ENCODE measurements at regions not wholly inside any gene's neighbourhood (a gene's known extent, or its start where the extent isn't known, plus 50 kb on each side); places are given as distances from the start of the nearest gene placed in this dataset.
"Not testable (repeated sequence)": the region's sequence is repeated elsewhere in the genome, so short reads cannot be mapped to it uniquely, and the experiment has no call there.

GRCh38 chr5:96189028-96189826 is 227.6 kb upstream of the ELL2 start:
- DNase-seq (ENCODE audit: low read depth), result no peak
- no peak for TF ChIP-seq CTCF (IDR thresholded peaks at IDR 0.05; ENCODE audit: control insufficient read depth, insufficient read depth, low read depth, low read length, missing control alignments)
- no peak overlapping the region for H3K4me3 ChIP-seq (ENCODE audit: control insufficient read depth, low read depth, low read length)

- H3K4me3 ChIP-seq (ENCODE audit: control insufficient read depth, low read depth, low read length), result no peak overlapping the region
- DNase-seq (ENCODE audit: low read depth), result no peak
- TF ChIP-seq CTCF (IDR thresholded peaks at IDR 0.05; ENCODE audit: control insufficient read depth, insufficient read depth, low read depth, low read length, missing control alignments), result no peak
Measured at GRCh38 chr5:96187309-96188027, 225.8 kb upstream of the ELL2 start.

- not testable (repeated sequence) for DNase-seq (ENCODE audit: low read depth)
Measured at GRCh38 chr5:96184510-96184909, 222.9 kb upstream of the ELL2 start.

GRCh38 chr5:96180684-96181435 is 219.2 kb upstream of the ELL2 start:
- DNase-seq (ENCODE audit: low read depth), result no peak
- no peak overlapping the region for H3K4me3 ChIP-seq (ENCODE audit: control insufficient read depth, low read depth, low read length)
- no peak for TF ChIP-seq CTCF (IDR thresholded peaks at IDR 0.05; ENCODE audit: control insufficient read depth, insufficient read depth, low read depth, low read length, missing control alignments)

More at GRCh38 chr5:96184510-96184909, 222.9 kb upstream of the ELL2 start:
- not testable (repeated sequence) for H3K4me3 ChIP-seq (ENCODE audit: control insufficient read depth, low read depth, low read length)

GRCh38 chr5:96177303-96177869 is 215.7 kb upstream of the ELL2 start:
- no peak for TF ChIP-seq CTCF (IDR thresholded peaks at IDR 0.05; ENCODE audit: control insufficient read depth, insufficient read depth, low read depth, low read length, missing control alignments)
- H3K4me3 ChIP-seq (ENCODE audit: control insufficient read depth, low read depth, low read length), result no peak overlapping the region
- DNase-seq (ENCODE audit: low read depth), result peak; percentile 71

- TF ChIP-seq CTCF (IDR thresholded peaks at IDR 0.05; ENCODE audit: control insufficient read depth, insufficient read depth, low read depth, low read length, missing control alignments), result no peak
- no peak for DNase-seq (ENCODE audit: low read depth)
- H3K4me3 ChIP-seq (ENCODE audit: control insufficient read depth, low read depth, low read length), result no peak overlapping the region
Measured at GRCh38 chr5:96176022-96176421, 214.4 kb upstream of the ELL2 start.

Data from AG09309 (cell line).